Activated T-helper 2 cell treated with anti-CD3 and anti-CD28 coated beads, Interferon-gamma antibody, Interleukin-2, Interleukin-4, amounts not matched to agents 10 μg/mL and 5 μg/mL and 100 μg/mL, durations not matched to agents 14 hours and 24 hours and 36 hours (primary cell): ENCODE measurements at regions not wholly inside any gene's neighbourhood (a gene's known extent, or its start where the extent isn't known, plus 50 kb on each side); places are given as distances from the start of the nearest gene placed in this dataset.

Experiments
- DNase-seq: peaks from one replicate; pipeline ENCODE4 v3.0.0; 2021; ENCODE audit warnings: low spot score
- H3K27ac Mint-ChIP-seq: one replicate; pipeline ENCODE4 v1.8.0; 2021; ENCODE audit warnings: mixed read lengths
- H3K27me3 Mint-ChIP-seq: one replicate; pipeline ENCODE4 v1.8.0; 2021; ENCODE audit warnings: low read depth, mixed read lengths
- H3K36me3 Mint-ChIP-seq: one replicate; pipeline ENCODE4 v1.8.0; 2021; ENCODE audit warnings: low read depth, mixed read lengths
- H3K4me1 Mint-ChIP-seq: one replicate; pipeline ENCODE4 v1.8.0; 2021; ENCODE audit warnings: low read depth, mixed read lengths
- H3K4me3 Mint-ChIP-seq: one replicate; pipeline ENCODE4 v1.8.0; 2021; ENCODE audit warnings: low read depth, mild to moderate bottlenecking, moderate library complexity, mixed read lengths
- H3K9me3 Mint-ChIP-seq: one replicate; pipeline ENCODE4 v1.8.0; 2021; ENCODE audit warnings: mixed read lengths
- intact Hi-C: fragments of 100-400 bp; cut with micrococcal nuclease; formaldehyde crosslinking; loops from one replicate; pipeline ENCODE4 v1.15.1; 2023

DNA sequence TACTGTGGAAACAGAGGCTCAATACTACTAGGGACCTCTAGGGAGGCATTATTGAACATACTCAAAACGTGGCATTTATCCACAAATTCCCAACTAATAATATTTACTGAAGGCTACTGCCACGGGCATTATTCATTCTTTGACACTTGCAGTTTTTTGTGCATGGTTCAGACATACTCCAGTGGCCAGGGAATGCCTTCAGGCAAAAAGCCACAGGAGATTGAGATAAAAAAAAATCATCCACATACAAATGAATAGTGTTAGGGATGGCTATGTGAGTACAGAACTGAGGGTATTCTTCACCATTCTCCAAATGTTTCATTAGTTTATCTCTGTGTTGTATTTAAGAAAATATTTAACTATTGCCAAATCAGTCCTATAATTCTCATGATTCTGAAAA lies 974.9 kb upstream of the PIK3C3 start:
- DNase-seq: no peak
- no peak overlapping the region for H3K27ac Mint-ChIP-seq
- no peak overlapping the region for H3K4me3 Mint-ChIP-seq
- peaks cover 14% of the 10 kb centered on the region for H3K9me3 Mint-ChIP-seq
- no peaks in the 10 kb centered on the region for H3K27me3 Mint-ChIP-seq
- no peaks in the 10 kb centered on the region for H3K4me1 Mint-ChIP-seq
- intact Hi-C loops: no loop called here
- no peaks in the 10 kb centered on the region for H3K36me3 Mint-ChIP-seq

DNA sequence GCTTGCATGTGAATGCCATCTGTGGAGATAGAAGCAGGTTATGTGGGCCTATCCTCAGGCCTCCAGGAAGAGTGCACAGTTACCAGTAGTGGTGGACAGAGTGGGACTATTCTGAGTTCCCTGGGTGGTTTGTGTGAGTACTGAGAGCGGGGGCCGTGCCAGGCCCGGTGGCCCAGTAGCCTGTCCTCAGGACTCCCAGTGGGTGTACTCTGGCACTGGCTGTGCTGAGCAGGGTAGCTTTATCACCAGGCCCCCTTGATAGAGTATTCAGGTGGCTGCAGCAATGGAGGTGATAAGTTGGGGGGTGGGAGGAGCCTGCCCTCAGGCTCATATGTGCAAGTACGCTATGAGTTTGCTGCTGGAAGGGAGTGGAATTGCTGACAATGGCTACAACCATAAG lies 979.0 kb upstream of the PIK3C3 start:
- Mint-ChIP-seq H3K36me3 (no peaks in the 10 kb centered on the region), H3K27ac (no peak overlapping the region), H3K4me3 (no peak overlapping the region), H3K27me3 (no peaks in the 10 kb centered on the region), H3K9me3 (peaks cover 28% of the 10 kb centered on the region), H3K4me1 (no peaks in the 10 kb centered on the region)
- no peak for DNase-seq
- intact Hi-C loops: no loop called here

DNA sequence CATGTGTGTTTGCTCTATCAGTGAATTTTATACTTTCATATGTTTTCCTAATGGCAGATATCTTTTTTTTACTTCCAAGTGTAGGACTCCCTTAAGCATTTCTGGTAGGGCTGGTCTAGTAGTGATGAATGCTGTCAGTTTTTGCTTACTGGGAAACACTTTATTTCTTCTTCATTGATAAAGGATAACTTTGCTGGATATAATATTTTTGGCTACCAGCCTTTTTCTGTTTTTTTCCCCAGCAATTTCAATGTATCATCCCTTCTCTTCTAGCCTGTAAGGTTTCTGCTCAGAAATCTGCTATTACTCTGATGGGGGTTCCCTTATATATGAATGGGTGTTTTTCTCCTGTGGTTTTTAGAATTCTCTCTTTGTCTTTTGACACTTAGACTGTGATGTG lies 980.6 kb upstream of the PIK3C3 start:
- intact Hi-C loops: no loop called here
- H3K4me1 Mint-ChIP-seq: no peaks in the 10 kb centered on the region
- H3K9me3 Mint-ChIP-seq: peaks cover 29% of the 10 kb centered on the region
- no peaks in the 10 kb centered on the region for H3K36me3 Mint-ChIP-seq
- no peak for DNase-seq
- H3K4me3 Mint-ChIP-seq: no peak overlapping the region
- no peaks in the 10 kb centered on the region for H3K27me3 Mint-ChIP-seq
- no peak overlapping the region for H3K27ac Mint-ChIP-seq

DNA sequence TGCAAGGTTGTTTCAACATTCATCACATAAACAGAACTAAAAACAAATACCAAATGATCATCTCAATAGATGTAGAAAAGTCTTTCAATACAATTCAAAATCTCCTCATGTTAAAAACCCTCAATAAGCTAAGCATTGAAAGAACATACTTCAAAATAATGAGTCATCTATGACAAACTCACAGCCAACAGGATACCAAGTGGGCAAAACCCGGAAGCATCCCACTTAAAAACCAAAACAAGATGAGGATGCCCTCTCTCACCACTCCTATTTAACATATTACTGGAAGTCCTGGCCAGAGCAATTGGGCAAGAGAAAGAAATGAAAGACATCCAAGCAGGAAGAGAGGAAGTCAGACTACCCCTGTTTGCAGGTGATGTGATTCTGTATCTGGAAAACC lies 992.2 kb upstream of the PIK3C3 start:
- H3K9me3 Mint-ChIP-seq: peaks cover 14% of the 10 kb centered on the region
- no peak overlapping the region for H3K4me3 Mint-ChIP-seq
- intact Hi-C loops: no loop called here
- no peaks in the 10 kb centered on the region for H3K27me3 Mint-ChIP-seq
- H3K36me3 Mint-ChIP-seq: no peaks in the 10 kb centered on the region
- no peaks in the 10 kb centered on the region for H3K4me1 Mint-ChIP-seq
- DNase-seq: no peak
- no peak overlapping the region for H3K27ac Mint-ChIP-seq

DNA sequence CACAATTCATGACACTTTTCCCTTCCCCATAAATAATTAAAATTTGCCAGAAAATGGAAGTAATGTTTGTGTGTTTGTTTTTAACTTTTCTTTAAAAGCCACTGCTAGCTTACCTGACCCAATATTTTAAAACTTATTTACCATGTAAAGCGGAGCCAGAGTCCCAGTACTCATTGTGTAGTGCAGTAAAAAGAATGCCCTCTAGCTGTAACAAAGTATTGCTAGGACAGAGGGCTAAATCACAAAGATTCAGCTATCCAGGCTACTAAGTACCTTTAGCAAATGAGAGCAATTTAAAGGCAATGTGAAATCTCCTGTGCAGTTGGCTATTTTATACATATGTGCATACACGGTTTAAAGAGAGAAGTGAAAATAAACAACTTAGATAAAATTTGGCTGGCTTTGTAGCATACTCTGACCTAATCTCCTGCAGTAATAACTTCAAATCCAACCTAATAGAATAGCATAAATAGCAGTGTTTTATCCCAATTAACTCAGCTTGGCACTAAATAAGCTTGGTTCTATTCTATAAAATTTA lies 997.4 kb upstream of the PIK3C3 start:
- Mint-ChIP-seq H3K36me3 (no peaks in the 10 kb centered on the region), H3K4me3 (no peak overlapping the region), H3K27ac (no peak overlapping the region), H3K4me1 (no peaks in the 10 kb centered on the region), H3K9me3 (peaks cover 31% of the 10 kb centered on the region), H3K27me3 (no peaks in the 10 kb centered on the region)
- intact Hi-C loops: no loop called here
- no peak for DNase-seq

DNA sequence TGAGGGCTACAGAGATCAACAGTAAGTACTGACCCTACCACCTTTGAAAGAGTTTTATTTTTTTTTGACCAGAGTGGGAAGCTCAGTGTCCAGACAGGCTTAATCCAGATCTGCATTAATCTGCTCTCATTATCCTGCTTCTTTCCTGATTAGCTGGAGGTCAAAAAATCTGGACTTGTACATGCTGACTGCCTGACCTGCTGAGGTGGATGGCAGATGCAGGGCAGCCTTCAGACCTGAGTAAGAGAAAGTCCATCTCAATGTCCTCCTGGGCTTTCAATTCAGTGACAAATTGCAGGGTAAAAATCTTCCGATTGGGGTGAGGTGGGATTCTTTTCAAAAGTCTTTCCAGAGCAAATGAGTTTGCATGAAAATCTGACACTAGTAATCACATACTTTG lies 998.8 kb upstream of the PIK3C3 start:
- no peaks in the 10 kb centered on the region for H3K36me3 Mint-ChIP-seq
- no peaks in the 10 kb centered on the region for H3K27me3 Mint-ChIP-seq
- no peak overlapping the region for H3K27ac Mint-ChIP-seq
- DNase-seq: no peak
- H3K4me1 Mint-ChIP-seq: no peaks in the 10 kb centered on the region
- H3K4me3 Mint-ChIP-seq: no peak overlapping the region
- intact Hi-C loops: no loop called here
- H3K9me3 Mint-ChIP-seq: peaks cover 36% of the 10 kb centered on the region

DNA sequence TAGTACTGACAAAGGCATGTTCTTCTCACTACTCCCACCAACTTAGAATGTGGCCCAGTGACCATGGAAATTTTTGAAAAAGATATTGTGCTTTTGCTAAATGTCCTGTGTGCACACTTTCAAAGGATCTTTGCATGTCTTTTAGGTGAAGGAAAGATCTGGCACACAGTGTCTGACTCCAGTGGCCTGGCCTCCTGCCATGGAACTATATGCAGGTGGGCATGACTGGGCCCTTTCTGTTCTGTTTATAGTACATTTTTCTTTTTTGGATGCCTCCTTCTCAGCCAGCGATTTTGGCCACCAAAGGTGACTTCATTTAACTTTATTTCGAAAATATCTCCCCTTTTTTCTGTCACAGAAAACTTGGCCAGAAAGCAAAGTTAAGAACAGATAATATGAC lies 999.7 kb upstream of the PIK3C3 start:
- no peaks in the 10 kb centered on the region for H3K27me3 Mint-ChIP-seq
- no peaks in the 10 kb centered on the region for H3K36me3 Mint-ChIP-seq
- no peak for DNase-seq
- H3K4me3 Mint-ChIP-seq: no peak overlapping the region
- H3K9me3 Mint-ChIP-seq: peaks cover 43% of the 10 kb centered on the region
- intact Hi-C loops: no loop called here
- no peak overlapping the region for H3K27ac Mint-ChIP-seq
- no peaks in the 10 kb centered on the region for H3K4me1 Mint-ChIP-seq

DNA sequence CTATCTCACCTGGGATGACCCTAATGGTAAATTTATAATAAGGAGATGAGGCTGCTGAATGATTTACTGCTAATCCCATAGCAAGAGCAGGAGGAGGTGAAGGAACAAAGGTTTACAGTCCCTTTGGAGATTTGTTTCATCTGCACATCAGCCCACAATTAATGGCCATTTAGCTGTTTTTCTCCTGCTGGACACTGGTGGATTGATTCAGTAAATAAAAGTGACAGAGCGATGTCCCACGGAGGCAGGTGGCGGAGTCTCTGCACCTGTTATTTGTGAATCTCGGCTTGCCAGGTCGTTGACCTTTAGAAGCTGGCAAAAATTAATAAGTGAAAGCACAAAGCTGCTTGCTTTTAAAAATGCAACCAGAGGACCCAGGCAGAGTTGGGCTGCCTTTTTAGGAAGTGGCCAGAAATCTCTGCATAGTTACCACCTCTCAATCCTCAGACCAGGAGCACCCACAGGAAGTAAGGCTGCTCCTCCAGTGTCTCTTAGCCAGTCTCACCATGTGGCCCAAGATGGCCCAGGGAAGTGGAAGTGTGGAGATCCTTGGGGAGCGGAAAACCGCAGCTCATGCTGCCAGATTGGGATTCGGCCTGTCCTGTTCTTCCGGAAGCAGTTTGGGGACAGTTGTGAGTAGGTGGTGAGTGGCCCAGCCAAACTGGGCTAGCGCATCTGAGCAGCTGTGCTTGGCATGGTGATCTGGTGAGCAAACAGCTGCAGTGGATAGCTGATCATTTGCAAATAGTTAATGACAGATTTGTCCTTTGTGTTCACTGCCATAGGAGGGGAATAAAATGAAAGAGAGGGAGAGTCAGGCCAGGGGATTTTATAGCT lies 1005.7 kb upstream of the PIK3C3 start:
- intact Hi-C loops: no loop called here
- H3K36me3 Mint-ChIP-seq: no peaks in the 10 kb centered on the region
- H3K9me3 Mint-ChIP-seq: peaks cover 50% of the 10 kb centered on the region

DNA sequence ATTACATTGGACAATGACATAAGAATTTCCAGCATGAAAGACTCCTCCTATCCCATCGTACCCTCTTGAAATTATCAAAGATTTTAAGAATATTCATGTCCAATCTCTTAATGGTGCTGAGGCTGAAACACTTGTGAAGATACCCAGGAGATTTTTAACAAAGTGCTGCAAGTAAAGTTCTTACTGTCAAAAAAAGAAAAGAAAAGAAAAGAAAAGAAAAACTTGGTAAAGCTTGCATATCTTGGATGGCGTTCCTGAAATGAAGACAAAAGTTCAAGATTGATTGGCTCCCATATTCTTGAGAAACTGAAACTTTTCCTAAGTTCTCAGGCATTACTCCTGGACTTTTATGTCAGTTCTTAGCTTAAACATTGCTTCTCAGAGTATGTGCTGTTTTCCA lies 1010.5 kb upstream of the PIK3C3 start:
- H3K9me3 Mint-ChIP-seq: peaks cover 29% of the 10 kb centered on the region

More for the DNA sequence above, 1005.7 kb upstream of the PIK3C3 start:
- no peak for DNase-seq
- no peak overlapping the region for H3K4me3 Mint-ChIP-seq
- no peaks in the 10 kb centered on the region for H3K4me1 Mint-ChIP-seq
- H3K27ac Mint-ChIP-seq: no peak overlapping the region
- H3K27me3 Mint-ChIP-seq: no peaks in the 10 kb centered on the region

DNA sequence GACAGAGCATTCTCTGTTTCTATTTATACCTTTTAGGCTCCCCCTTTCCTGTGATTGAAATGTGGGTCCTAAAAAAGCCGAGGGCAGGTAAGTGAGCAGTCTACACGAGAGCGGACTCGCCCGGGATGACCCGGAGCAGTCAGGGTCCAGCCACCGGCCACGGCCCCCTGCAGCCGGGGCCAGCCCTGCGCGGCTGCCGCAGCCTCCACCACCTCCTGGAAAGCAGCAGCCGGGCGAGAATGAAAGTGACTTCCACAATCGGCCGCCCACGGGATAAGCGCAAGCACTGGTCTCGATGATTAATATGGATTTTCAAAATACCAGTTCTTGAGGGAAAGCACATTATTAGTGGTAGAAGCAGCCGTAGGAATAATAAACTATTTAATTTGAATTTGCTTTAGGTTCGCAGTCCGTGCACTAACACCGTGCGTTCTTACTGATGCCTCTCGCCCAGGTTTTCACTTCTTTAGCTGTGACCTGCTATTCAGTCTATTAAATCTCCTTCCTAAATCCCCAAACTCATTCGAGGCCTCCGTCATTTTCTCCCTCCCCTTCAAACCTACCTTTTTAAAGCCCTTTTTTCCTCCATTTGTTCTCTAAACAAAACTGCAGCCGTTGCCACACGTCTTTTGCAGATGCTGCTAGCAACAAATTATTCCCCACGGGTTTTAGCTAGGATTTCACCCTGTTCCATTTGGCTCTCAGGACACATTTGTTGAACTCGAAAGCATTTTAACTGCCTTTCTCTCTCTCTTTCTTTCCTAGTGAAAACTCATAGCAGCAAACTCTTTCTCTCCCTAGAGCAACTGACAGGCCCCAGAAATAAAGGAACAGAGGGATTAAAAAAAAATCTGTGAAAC lies 1015.1 kb upstream of the PIK3C3 start:
- Mint-ChIP-seq H3K4me3 (no peak overlapping the region), H3K4me1 (no peaks in the 10 kb centered on the region), H3K36me3 (no peaks in the 10 kb centered on the region), H3K27me3 (no peaks in the 10 kb centered on the region), H3K9me3 (peaks cover 35% of the 10 kb centered on the region), H3K27ac (no peak overlapping the region)
- DNase-seq: no peak
- intact Hi-C loops: no loop called here

More for the DNA sequence above, 1010.5 kb upstream of the PIK3C3 start:
- H3K27me3 Mint-ChIP-seq: no peaks in the 10 kb centered on the region
- intact Hi-C loops: no loop called here
- no peak for DNase-seq
- H3K4me1 Mint-ChIP-seq: no peaks in the 10 kb centered on the region
- H3K27ac Mint-ChIP-seq: no peak overlapping the region
- no peak overlapping the region for H3K4me3 Mint-ChIP-seq
- no peaks in the 10 kb centered on the region for H3K36me3 Mint-ChIP-seq

DNA sequence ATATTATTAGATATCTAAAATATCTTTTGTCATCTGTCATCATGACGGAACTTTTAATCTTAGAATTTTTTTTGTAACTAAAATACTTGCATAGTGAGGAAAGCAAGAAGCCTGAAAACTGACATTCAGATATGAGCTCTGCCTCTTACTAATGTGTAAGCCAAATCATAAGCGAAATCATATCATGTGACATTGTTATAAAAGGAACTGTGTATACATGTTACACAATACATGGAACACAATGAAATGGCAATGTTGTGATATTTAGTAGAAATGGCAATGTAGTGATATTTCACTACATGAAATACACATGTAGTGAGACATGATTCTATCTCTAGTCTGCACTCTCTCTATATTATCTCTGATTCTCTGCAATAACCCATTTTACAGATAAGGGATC lies 1016.4 kb upstream of the PIK3C3 start:
- H3K9me3 Mint-ChIP-seq: peaks cover 46% of the 10 kb centered on the region
- H3K27me3 Mint-ChIP-seq: no peaks in the 10 kb centered on the region
- DNase-seq: no peak
- H3K27ac Mint-ChIP-seq: no peak overlapping the region
- H3K4me1 Mint-ChIP-seq: no peaks in the 10 kb centered on the region
- intact Hi-C loops: no loop called here
- no peak overlapping the region for H3K4me3 Mint-ChIP-seq
- no peaks in the 10 kb centered on the region for H3K36me3 Mint-ChIP-seq

DNA sequence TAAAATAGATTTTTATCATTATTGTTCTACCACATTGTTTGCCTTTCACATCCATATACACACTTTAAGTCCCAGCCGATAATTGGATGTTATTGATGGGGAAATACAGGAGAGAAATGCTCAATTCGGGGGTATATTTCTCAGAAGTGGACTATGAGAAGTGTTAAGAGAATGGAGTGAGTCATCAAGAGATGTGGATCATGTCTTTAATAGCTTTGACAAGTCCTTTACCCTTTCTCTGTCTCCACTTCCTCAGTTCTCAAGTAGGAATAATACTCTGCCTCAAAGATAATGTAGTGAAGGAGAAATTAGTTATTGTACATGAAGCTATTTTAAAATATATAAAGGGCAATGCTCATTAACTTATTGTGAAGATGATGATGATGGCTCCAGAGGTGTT lies 1017.6 kb upstream of the PIK3C3 start:
- Mint-ChIP-seq H3K4me1 (no peaks in the 10 kb centered on the region), H3K27ac (no peak overlapping the region), H3K36me3 (no peaks in the 10 kb centered on the region), H3K27me3 (no peaks in the 10 kb centered on the region), H3K4me3 (no peak overlapping the region), H3K9me3 (peaks cover 37% of the 10 kb centered on the region)
- intact Hi-C loops: no loop called here
- DNase-seq: no peak

DNA sequence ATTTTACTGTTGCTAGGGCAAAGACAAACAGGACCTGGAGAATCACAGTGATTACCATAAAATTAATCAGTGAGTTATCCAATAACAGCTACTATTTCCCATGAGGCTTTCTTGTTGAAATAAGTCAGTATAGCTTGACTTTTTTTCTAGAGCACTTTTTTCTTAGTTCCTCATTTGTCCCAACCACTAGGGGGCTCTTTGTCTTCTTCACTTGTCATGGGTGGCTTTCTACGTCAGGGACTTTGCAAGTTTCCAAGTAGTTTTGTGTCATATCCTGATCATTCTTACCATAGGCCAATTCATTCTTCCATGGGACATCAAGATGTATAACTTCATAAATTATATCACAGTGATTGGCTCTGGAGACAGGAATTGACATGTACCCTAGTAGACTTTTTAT lies 1019.6 kb upstream of the PIK3C3 start:
- Mint-ChIP-seq H3K36me3 (no peaks in the 10 kb centered on the region), H3K27me3 (no peaks in the 10 kb centered on the region), H3K27ac (no peak overlapping the region), H3K4me1 (no peaks in the 10 kb centered on the region), H3K4me3 (no peak overlapping the region), H3K9me3 (peaks cover 37% of the 10 kb centered on the region)
- DNase-seq: no peak
- intact Hi-C loops: no loop called here
